MV-4-11 (cell line): ENCODE measurements at regions not wholly inside any gene's neighbourhood (a gene's known extent, or its start where the extent isn't known, plus 50 kb on each side); places are given as distances from the start of the nearest gene placed in this dataset.
"Not testable (repeated sequence)": the region's sequence is repeated elsewhere in the genome, so short reads cannot be mapped to it uniquely, and the experiment has no call there.

Source experiments
- DNase-seq: peaks from one replicate; lab custom pipeline; 2025; lab: John Stamatoyannopoulos, UW

- no peak for DNase-seq
Observed at GRCh38 chr12:68425998-68426397, 93.8 kb upstream of the MDM1 start.

GRCh38 chr12:68428211-68428610 lies 96.0 kb upstream of the MDM1 start:
- no peak for DNase-seq

GRCh38 chr12:68428724-68429501 lies 96.8 kb upstream of the MDM1 start:
- no peak for DNase-seq

- no peak for DNase-seq
Observed at GRCh38 chr12:68429696-68430095, 97.5 kb upstream of the MDM1 start.

- DNase-seq = no peak
Observed at GRCh38 chr12:68431786-68432185, 99.6 kb upstream of the MDM1 start.

- no peak for DNase-seq
Observed at GRCh38 chr12:68432622-68433021, 100.5 kb upstream of the MDM1 start.

GRCh38 chr12:68434391-68435298 lies 102.5 kb upstream of the MDM1 start:
- DNase-seq = no peak

- DNase-seq = no peak
Observed at GRCh38 chr12:68435299-68435637, 103.1 kb upstream of the MDM1 start.

- DNase-seq = no peak
Observed at GRCh38 chr12:68435816-68436215, 103.7 kb upstream of the MDM1 start.

GRCh38 chr12:68438601-68439000 lies 106.4 kb upstream of the MDM1 start:
- DNase-seq = no peak

- no peak for DNase-seq
Observed at GRCh38 chr12:68439368-68440045, 107.3 kb upstream of the MDM1 start.

GRCh38 chr12:68440068-68440581 lies 108.0 kb upstream of the MDM1 start:
- DNase-seq = no peak

- DNase-seq = no peak
Observed at GRCh38 chr12:68441167-68441566, 109.0 kb upstream of the MDM1 start.

- DNase-seq = not testable (repeated sequence)
Observed at GRCh38 chr12:68442353-68442972, 110.3 kb upstream of the MDM1 start.

- not testable (repeated sequence) for DNase-seq
Observed at GRCh38 chr12:68443695-68444094, 111.5 kb upstream of the MDM1 start.

- no peak for DNase-seq
Observed at GRCh38 chr12:68445824-68446223, 113.7 kb upstream of the MDM1 start.

GRCh38 chr12:68446384-68446783 lies 114.2 kb upstream of the MDM1 start:
- DNase-seq = no peak

GRCh38 chr12:68446901-68447796 lies 115.0 kb upstream of the MDM1 start:
- peak; percentile 61 for DNase-seq

- DNase-seq = no peak
Observed at GRCh38 chr12:68447797-68448260, 115.7 kb upstream of the MDM1 start.

- DNase-seq = no peak
Observed at GRCh38 chr12:68449196-68449595, 117.0 kb upstream of the MDM1 start.

GRCh38 chr12:68450947-68451260 lies 118.7 kb upstream of the MDM1 start:
- no peak for DNase-seq
